Upper lobe of left lung (tissue), 4 donors: ENCODE measurements at regions not wholly inside any gene's neighbourhood (a gene's known extent, or its start where the extent isn't known, plus 50 kb on each side); places are given as distances from the start of the nearest gene placed in this dataset.

Experiments
- POLR2A ChIP-seq, 4 donors: fragments of 450-650 bp; IDR thresholded peaks; one replicate each; pipeline ENCODE4 v1.5.1; 2016 to 2017; ENCODE audit warnings: antibody characterized with exemption in 4 of 4, mild to moderate bottlenecking in 2 of 4
- POLR2AphosphoS5 ChIP-seq, 2 donors: sonication (generic); formaldehyde crosslinking; IDR thresholded peaks; one replicate each; pipeline ENCODE4 v1.5.1; 2017; ENCODE audit warnings: antibody characterized with exemption in 2 of 2
- TF ChIP-seq, protein P1 (sequence below), 6 experiments: fragments of 450-650 bp in 4 of 6; fragments of 200-600 bp in 2 of 6; sonication (generic) in 2 of 6; IDR thresholded peaks; one replicate each; pipeline ENCODE4 v1.5.1; 2016 to 2019; ENCODE audit warnings: antibody characterized with exemption in 6 of 6

GRCh38 chr19:28578208-28578607 lies 634.7 kb downstream of the UQCRFS1 start:
- TF ChIP-seq, protein P1, sequence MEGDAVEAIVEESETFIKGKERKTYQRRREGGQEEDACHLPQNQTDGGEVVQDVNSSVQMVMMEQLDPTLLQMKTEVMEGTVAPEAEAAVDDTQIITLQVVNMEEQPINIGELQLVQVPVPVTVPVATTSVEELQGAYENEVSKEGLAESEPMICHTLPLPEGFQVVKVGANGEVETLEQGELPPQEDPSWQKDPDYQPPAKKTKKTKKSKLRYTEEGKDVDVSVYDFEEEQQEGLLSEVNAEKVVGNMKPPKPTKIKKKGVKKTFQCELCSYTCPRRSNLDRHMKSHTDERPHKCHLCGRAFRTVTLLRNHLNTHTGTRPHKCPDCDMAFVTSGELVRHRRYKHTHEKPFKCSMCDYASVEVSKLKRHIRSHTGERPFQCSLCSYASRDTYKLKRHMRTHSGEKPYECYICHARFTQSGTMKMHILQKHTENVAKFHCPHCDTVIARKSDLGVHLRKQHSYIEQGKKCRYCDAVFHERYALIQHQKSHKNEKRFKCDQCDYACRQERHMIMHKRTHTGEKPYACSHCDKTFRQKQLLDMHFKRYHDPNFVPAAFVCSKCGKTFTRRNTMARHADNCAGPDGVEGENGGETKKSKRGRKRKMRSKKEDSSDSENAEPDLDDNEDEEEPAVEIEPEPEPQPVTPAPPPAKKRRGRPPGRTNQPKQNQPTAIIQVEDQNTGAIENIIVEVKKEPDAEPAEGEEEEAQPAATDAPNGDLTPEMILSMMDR (IDR thresholded peaks at IDR 0.05) = no peak
- no peak for TF ChIP-seq POLR2A (IDR thresholded peaks at IDR 0.05)
- TF ChIP-seq POLR2AphosphoS5 (IDR thresholded peaks at IDR 0.05) = no peak
